Activated CD8-positive, alpha-beta T cell treated with anti-CD3 and anti-CD28 coated beads for 36 hours (primary cell): ENCODE measurements at regions not wholly inside any gene's neighbourhood (a gene's known extent, or its start where the extent isn't known, plus 50 kb on each side); places are given as distances from the start of the nearest gene placed in this dataset.

Experiments
- ATAC-seq: fragments of 200-7000 bp; cut with Tn5 transposase; one replicate; pipeline ENCODE4 v1.10.0; 2021; ENCODE audit warnings: mild to moderate bottlenecking, moderate library complexity
- CTCF ChIA-PET: fragments of 350-600 bp; sonication (Branson Sonifier 250); formaldehyde crosslinking; loops from one replicate; lab custom pipeline; 2021; ENCODE audit warnings: antibody characterized with exemption; lab: Charles Lee
- POLR2A ChIA-PET: fragments of 350-600 bp; sonication (Branson Sonifier 250); formaldehyde crosslinking; loops from one replicate; lab custom pipeline; 2021; ENCODE audit warnings: antibody characterized with exemption; lab: Charles Lee
- DNase-seq: peaks from one replicate; pipeline ENCODE4 v3.0.0-alpha.2; 2020
- H3K27ac Mint-ChIP-seq: one replicate; pipeline ENCODE4 v1.8.0; 2021; ENCODE audit warnings: mild to moderate bottlenecking, mixed read lengths
- H3K27me3 Mint-ChIP-seq: one replicate; pipeline ENCODE4 v1.8.0; 2021; ENCODE audit warnings: mixed read lengths
- H3K36me3 Mint-ChIP-seq: one replicate; pipeline ENCODE4 v1.8.0; 2021; ENCODE audit warnings: low read depth, mixed read lengths
- H3K4me1 Mint-ChIP-seq: one replicate; pipeline ENCODE4 v1.8.0; 2021; ENCODE audit warnings: low read depth, mixed read lengths
- H3K4me3 Mint-ChIP-seq: one replicate; pipeline ENCODE4 v1.8.0; 2021; ENCODE audit warnings: mild to moderate bottlenecking, moderate library complexity, mixed read lengths
- H3K9me3 Mint-ChIP-seq: one replicate; pipeline ENCODE4 v1.8.0; 2021; ENCODE audit warnings: mixed read lengths
- CTCF ChIP-seq: fragments of 200-600 bp; IDR thresholded peaks from one replicate; pipeline ENCODE4 v1.8.0; 2022; ENCODE audit warnings: antibody characterized with exemption, mild to moderate bottlenecking
- intact Hi-C: fragments of 100-400 bp; cut with micrococcal nuclease; formaldehyde crosslinking; loops from one replicate; pipeline ENCODE4 v1.10.0; 2022

GRCh38 chr2:140136861-140137260 lies 1356.7 kb upstream of the NXPH2 start:
- ATAC-seq = no peak
- no peaks in the 10 kb centered on the region for H3K36me3 Mint-ChIP-seq
- no peak overlapping the region for H3K4me3 Mint-ChIP-seq
- DNase-seq = no peak
- H3K4me1 Mint-ChIP-seq = no peaks in the 10 kb centered on the region
- ChIA-PET POLR2A (no interaction called here), CTCF (no interaction called here)
- no peaks in the 10 kb centered on the region for H3K27me3 Mint-ChIP-seq
- H3K9me3 Mint-ChIP-seq = peaks cover 6% of the 10 kb centered on the region
- no peak overlapping the region for H3K27ac Mint-ChIP-seq
- no peak for TF ChIP-seq CTCF
- intact Hi-C loops = no loop called here

- Mint-ChIP-seq H3K27ac (no peak overlapping the region), H3K9me3 (peaks cover 6% of the 10 kb centered on the region), H3K36me3 (no peaks in the 10 kb centered on the region), H3K4me1 (no peaks in the 10 kb centered on the region), H3K4me3 (no peak overlapping the region), H3K27me3 (no peaks in the 10 kb centered on the region)
- intact Hi-C loops = no loop called here
- ChIA-PET CTCF (no interaction called here), POLR2A (no interaction called here)
- no peak for TF ChIP-seq CTCF
- ATAC-seq (no peak), DNase-seq (no peak)
Observed at GRCh38 chr2:140136366-140136765, 1356.2 kb upstream of the NXPH2 start.

GRCh38 chr2:140128909-140129308 lies 1348.7 kb upstream of the NXPH2 start:
- ChIA-PET CTCF (no interaction called here), POLR2A (no interaction called here)
- no peak overlapping the region for H3K4me3 Mint-ChIP-seq
- no peaks in the 10 kb centered on the region for H3K36me3 Mint-ChIP-seq
- H3K4me1 Mint-ChIP-seq = no peaks in the 10 kb centered on the region
- ATAC-seq (no peak), DNase-seq (no peak)
- H3K27me3 Mint-ChIP-seq = no peaks in the 10 kb centered on the region
- TF ChIP-seq CTCF = no peak
- H3K9me3 Mint-ChIP-seq = peaks cover 10% of the 10 kb centered on the region
- intact Hi-C loops = no loop called here
- no peak overlapping the region for H3K27ac Mint-ChIP-seq

- CTCF ChIA-PET = no interaction called here
- no peaks in the 10 kb centered on the region for H3K27me3 Mint-ChIP-seq
- intact Hi-C loops = no loop called here
- POLR2A ChIA-PET = no interaction called here
- no peaks in the 10 kb centered on the region for H3K36me3 Mint-ChIP-seq
- H3K27ac Mint-ChIP-seq = no peak overlapping the region
- H3K4me1 Mint-ChIP-seq = no peaks in the 10 kb centered on the region
- DNase-seq (no peak), ATAC-seq (no peak)
- peaks cover 6% of the 10 kb centered on the region for H3K9me3 Mint-ChIP-seq
- H3K4me3 Mint-ChIP-seq = no peak overlapping the region
- TF ChIP-seq CTCF = no peak
Observed at GRCh38 chr2:140122001-140122400, 1341.8 kb upstream of the NXPH2 start.

- Mint-ChIP-seq H3K27me3 (no peaks in the 10 kb centered on the region), H3K4me3 (no peak overlapping the region), H3K27ac (no peak overlapping the region), H3K36me3 (no peaks in the 10 kb centered on the region), H3K4me1 (no peaks in the 10 kb centered on the region), H3K9me3 (no peaks in the 10 kb centered on the region)
- TF ChIP-seq CTCF = no peak
- DNase-seq (no peak), ATAC-seq (no peak)
- intact Hi-C loops = no loop called here
- CTCF ChIA-PET = no interaction called here
- POLR2A ChIA-PET = no interaction called here
Observed at GRCh38 chr2:140117386-140117785, 1337.2 kb upstream of the NXPH2 start.
